ENCODE measurements at regions not wholly inside any gene's neighbourhood (a gene's known extent, or its start where the extent isn't known, plus 50 kb on each side); places are given as distances from the start of the nearest gene placed in this dataset.
"Not testable (repeated sequence)": the region's sequence is repeated elsewhere in the genome, so short reads cannot be mapped to it uniquely, and the experiment has no call there.

GRCh38 chr3:107470496-107470895 lies 52.3 kb upstream of the BBX start:
- not testable (repeated sequence) for DNase-seq
